GM12872 (cell line): ENCODE measurements at regions not wholly inside any gene's neighbourhood (a gene's known extent, or its start where the extent isn't known, plus 50 kb on each side); places are given as distances from the start of the nearest gene placed in this dataset.

Source experiments
- TF ChIP-seq, protein P1 (sequence below): IDR thresholded peaks from 3 replicates; pipeline ENCODE4 v1.5.1; 2011; ENCODE audit warnings: low read depth, mild to moderate bottlenecking, low read length, moderate library complexity; ENCODE audit not compliant: insufficient read depth

DNA sequence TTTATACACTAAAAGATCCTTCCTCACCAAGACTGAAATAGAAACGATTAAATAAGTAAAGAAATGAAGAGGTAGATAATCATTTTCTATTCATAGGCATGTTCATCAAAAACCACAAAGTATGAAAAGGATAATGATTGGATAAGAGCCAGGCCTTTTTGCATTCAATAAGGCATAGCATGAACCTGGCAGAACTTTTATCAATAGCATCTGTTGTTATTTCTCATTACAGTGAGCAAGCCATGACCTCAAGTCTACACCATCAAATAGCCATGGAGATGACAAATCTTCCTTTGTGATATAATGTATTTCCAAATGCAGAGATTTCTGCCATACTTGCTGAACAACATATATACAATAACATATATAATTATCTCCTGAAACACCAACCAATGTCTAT is 206.0 kb upstream of the SLC7A11 start:
- TF ChIP-seq, protein P1, sequence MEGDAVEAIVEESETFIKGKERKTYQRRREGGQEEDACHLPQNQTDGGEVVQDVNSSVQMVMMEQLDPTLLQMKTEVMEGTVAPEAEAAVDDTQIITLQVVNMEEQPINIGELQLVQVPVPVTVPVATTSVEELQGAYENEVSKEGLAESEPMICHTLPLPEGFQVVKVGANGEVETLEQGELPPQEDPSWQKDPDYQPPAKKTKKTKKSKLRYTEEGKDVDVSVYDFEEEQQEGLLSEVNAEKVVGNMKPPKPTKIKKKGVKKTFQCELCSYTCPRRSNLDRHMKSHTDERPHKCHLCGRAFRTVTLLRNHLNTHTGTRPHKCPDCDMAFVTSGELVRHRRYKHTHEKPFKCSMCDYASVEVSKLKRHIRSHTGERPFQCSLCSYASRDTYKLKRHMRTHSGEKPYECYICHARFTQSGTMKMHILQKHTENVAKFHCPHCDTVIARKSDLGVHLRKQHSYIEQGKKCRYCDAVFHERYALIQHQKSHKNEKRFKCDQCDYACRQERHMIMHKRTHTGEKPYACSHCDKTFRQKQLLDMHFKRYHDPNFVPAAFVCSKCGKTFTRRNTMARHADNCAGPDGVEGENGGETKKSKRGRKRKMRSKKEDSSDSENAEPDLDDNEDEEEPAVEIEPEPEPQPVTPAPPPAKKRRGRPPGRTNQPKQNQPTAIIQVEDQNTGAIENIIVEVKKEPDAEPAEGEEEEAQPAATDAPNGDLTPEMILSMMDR, result no peak

DNA sequence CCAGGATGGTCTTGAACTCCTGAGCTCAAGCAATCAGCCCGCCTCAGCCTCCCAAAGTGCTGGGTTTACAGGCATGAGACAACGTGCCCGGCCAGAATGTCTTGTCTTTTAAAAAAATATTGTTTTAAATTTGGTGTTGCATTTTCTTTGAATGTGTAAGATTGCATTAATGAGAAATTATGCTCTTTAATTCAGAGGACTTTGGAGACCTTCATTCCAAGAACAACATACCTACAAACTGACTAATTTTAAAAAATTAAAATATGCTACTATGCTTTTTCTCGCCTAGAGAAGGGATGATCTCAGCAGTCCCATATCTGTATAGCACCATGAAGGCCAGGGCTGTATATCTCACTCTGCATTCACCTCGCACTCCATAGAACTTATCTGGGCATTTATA is 204.3 kb upstream of the SLC7A11 start:
- TF ChIP-seq, protein P1, result no peak

DNA sequence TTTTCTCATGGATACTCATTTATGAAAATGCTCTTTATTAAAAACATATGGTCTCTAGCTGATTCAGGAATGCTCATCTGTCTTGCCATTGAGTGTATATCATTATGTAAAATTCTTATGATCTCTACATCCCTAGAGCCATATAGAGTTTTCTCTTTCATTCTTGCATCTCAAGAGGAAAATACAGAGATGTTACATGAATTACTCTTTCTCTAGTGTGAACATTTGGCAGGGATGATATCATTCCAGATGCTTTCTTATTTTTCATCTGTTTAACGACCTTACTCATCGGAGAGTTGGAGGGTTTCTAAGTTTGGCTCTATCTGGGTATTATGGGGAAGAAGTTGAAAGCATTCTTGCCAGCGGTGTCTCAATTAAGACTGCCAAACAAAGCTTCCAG is 202.9 kb upstream of the SLC7A11 start:
- TF ChIP-seq, protein P1, result no peak

DNA sequence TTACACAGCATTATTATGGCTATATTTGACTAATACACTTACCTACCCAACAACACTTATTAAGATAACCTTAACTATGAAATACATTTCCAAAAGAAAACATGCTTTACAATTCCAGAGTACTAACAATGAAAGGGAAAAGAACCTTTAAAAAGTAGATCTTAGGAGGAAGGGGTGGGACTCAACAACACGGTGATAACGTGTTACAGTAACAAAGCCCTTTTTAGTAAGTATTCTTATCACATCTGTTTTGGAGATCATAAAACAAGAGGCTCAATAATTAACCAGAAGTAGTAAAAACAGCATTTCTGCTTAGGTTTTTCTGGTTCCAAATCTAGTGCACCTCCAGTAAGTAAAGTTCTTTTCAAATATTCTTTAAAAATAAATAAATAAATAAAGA is 202.1 kb upstream of the SLC7A11 start:
- TF ChIP-seq, protein P1, result no peak

DNA sequence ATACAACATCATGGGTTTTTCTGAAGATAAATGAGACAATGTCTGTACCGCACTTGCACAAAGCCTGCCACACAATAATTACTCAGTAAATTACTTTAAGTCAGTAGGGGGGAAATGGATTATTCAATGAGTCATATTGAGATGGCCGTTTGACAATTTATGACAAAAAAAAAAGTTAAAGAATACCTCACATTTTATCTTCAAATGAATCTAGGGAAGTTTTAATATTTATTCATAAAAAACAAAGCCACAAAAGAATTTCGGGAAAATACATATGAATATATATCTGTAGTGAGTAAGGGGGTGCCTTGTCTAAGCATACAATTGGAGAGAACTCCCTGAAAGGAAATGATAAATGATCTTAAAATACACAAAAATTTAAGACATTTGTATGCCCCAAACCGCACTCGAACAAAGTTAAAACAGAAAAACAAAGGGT is 197.0 kb upstream of the SLC7A11 start:
- TF ChIP-seq, protein P1, result no peak

DNA sequence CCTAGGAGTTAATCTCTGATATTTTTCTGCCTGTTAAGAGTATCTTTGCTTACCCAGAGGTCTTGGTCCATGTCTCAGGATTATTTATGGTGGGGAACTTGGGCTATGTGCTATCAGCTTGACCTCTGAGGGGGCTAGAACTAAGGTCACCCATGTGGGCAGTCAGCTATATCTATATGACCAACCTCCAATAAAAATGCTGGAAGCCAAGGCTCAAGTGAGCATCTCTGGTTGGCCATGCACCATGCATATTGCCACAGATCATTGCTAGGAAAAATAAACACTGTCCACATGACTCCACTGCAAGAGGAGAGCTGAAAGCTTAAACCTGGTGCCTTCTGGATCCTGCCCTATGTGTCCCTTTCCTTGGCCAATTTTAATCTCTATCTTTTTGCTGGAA is 196.5 kb upstream of the SLC7A11 start:
- TF ChIP-seq, protein P1, result no peak

DNA sequence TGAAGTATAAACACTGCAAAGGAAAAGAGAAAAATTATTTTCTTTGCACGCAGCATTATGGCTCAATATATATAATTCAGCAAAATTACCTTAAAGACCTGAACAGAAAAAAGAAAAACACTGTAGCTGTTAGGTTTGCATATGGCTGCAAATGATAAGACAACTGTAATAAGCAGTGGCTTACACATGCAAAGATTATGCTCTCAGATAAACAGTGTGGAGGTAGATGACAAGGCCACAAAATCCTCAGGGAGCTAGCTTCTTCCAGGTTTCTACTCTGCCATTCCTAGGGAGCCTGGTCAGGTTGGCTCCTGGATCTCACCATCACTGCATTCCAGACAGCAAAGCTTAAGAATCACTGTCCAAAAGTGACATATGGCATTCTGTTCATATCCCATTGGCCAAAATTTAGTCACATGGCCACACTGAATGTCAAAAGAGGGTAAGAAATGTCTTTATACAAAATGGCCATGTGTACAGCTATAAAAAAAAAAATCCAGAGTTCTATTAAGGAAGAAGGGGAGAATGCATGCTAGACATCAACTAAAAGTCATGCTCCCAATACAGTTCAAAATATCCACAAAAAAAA is 195.2 kb upstream of the SLC7A11 start:
- TF ChIP-seq, protein P1, result no peak
